Keratinocyte (primary cell): ENCODE measurements at regions not wholly inside any gene's neighbourhood (a gene's known extent, or its start where the extent isn't known, plus 50 kb on each side); places are given as distances from the start of the nearest gene placed in this dataset.

Source experiments
- DNase-seq: peaks from one replicate; pipeline ENCODE4 v3.0.0-alpha.2; 2011; ENCODE audit warnings: low read depth, missing footprints, low spot score
- FAIRE-seq: peaks from 2 replicates; lab custom pipeline; 2011; peaks lifted over from hg19 to GRCh38; lab: Jason Lieb, UNC
- H2AFZ ChIP-seq: 2 replicates; pipeline ENCODE4 v1.6.0; 2012; ENCODE audit warnings: low read length, control low read depth, inconsistent platforms; ENCODE audit not compliant: control insufficient read depth
- H3K27ac ChIP-seq: 2 replicates; pipeline ENCODE4 v1.5.1; 2011; ENCODE audit warnings: low read length; ENCODE audit not compliant: control insufficient read depth, insufficient read depth
- H3K27me3 ChIP-seq: 3 replicates; pipeline ENCODE4 v1.6.0; 2011; ENCODE audit warnings: low read length; ENCODE audit not compliant: control insufficient read depth, insufficient read depth; ENCODE audit errors: extremely low read depth
- H3K36me3 ChIP-seq, 2 experiments: 2 replicates in 1 of 2; 3 replicates in 1 of 2; pipeline ENCODE4 v1.5.1; 2011; ENCODE audit warnings: low read length in 2 of 2, mild to moderate bottlenecking in 1 of 2; ENCODE audit not compliant: control insufficient read depth in 2 of 2, insufficient read depth in 2 of 2; ENCODE audit errors: extremely low read depth in 1 of 2
- H3K4me1 ChIP-seq: 3 replicates; pipeline ENCODE4 v1.5.1; 2011; ENCODE audit warnings: low read length; ENCODE audit not compliant: control insufficient read depth, insufficient read depth; ENCODE audit errors: extremely low read depth
- H3K4me2 ChIP-seq: 3 replicates; pipeline ENCODE4 v1.6.0; 2011; ENCODE audit warnings: low read depth, low read length; ENCODE audit not compliant: control insufficient read depth, insufficient read depth; ENCODE audit errors: extremely low read depth
- H3K4me3 ChIP-seq, 3 experiments: fragments of 200-600 bp in 1 of 3; sonication (generic) in 1 of 3; 2 replicates in 2 of 3; 3 replicates in 1 of 3; pipeline ENCODE4 v1.5.1; 2011 to 2016; ENCODE audit warnings: low read length in 3 of 3, mild to moderate bottlenecking in 3 of 3, control low read depth in 2 of 3, inconsistent platforms in 1 of 3, low read depth in 1 of 3, mixed read lengths in 1 of 3, mixed run types in 1 of 3, moderate library complexity in 1 of 3; ENCODE audit not compliant: control insufficient read depth in 2 of 3, insufficient read depth in 2 of 3; ENCODE audit errors: extremely low read depth in 1 of 3
- H3K79me2 ChIP-seq: 2 replicates; pipeline ENCODE4 v1.6.0; 2012; ENCODE audit warnings: low read length; ENCODE audit not compliant: control insufficient read depth, insufficient read depth
- H3K9ac ChIP-seq: 3 replicates; pipeline ENCODE4 v1.6.0; 2011; ENCODE audit warnings: low read length; ENCODE audit not compliant: control insufficient read depth, insufficient read depth; ENCODE audit errors: extremely low read depth
- H3K9me1 ChIP-seq: 3 replicates; pipeline ENCODE4 v1.6.0; 2011; ENCODE audit warnings: low read length; ENCODE audit not compliant: control insufficient read depth, insufficient read depth; ENCODE audit errors: extremely low read depth
- H3K9me3 ChIP-seq: 2 replicates; pipeline ENCODE4 v1.5.1; 2012; ENCODE audit warnings: low read depth, low read length; ENCODE audit not compliant: control insufficient read depth
- H4K20me1 ChIP-seq: 3 replicates; pipeline ENCODE4 v1.6.0; 2011; ENCODE audit warnings: low read length; ENCODE audit not compliant: control insufficient read depth, insufficient read depth; ENCODE audit errors: extremely low read depth
- EZH2 ChIP-seq: IDR thresholded peaks from one replicate; pipeline ENCODE4 v1.6.1; 2012; ENCODE audit warnings: inconsistent platforms, mild to moderate bottlenecking, low read length, moderate library complexity
- dilution Hi-C: fragments of 300-500 bp; cut with MboI; formaldehyde crosslinking; loops from one replicate; pipeline ENCODE4 v1.7.0; 2020; ENCODE audit warnings: low sequenced_read_pairs; ENCODE audit not compliant: extremely low pct_ligation_motif_present
- TF ChIP-seq, protein P1 (sequence below), 3 experiments: IDR thresholded peaks in 1 of 3; conservative IDR thresholded peaks in 1 of 3; optimal IDR thresholded peaks in 1 of 3; 2 replicates in 2 of 3; 3 replicates in 1 of 3; pipeline versions ENCODE3 to v1.5.1; 2011; ENCODE audit warnings: low read length in 3 of 3, mild to moderate bottlenecking in 3 of 3, moderate library complexity in 2 of 3, control low read depth in 1 of 3, inconsistent platforms in 1 of 3; ENCODE audit not compliant: insufficient read depth in 2 of 3; ENCODE audit errors: extremely low read depth in 1 of 3

DNA sequence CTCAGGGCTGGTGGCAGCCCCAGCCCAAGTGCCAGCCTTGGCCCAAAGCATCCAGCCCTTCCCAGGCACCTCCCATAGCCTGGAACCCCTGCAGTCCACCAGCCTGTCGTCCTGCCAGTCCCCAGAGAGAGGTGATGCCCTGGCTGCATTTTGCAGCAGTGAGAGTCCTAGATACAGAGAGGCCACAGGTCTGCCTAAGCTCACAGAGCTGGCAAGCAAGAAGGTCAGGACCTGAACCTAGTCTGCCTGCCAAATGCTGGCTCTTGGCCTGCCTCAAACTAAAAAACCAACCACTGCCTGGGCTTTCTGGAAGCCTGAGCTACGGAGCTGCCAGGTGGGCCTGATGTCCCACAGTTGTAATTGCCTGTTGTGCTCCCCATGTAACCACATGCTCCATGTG lies 164.9 kb downstream of the PHETA1 start:
- Histone ChIP-seq H3K27me3 (peaks cover 53% of the 10 kb centered on the region), H3K27ac (no peak overlapping the region), H3K4me3 (no peak overlapping the region), H3K4me2 (no peak overlapping the region), H3K79me2 (no peaks in the 10 kb centered on the region), H3K9me3 (no peaks in the 10 kb centered on the region), H3K9ac (no peak overlapping the region), H3K36me3 (no peaks in the 10 kb centered on the region), H4K20me1 (no peaks in the 10 kb centered on the region), H3K4me1 (no peaks in the 10 kb centered on the region), H2AFZ (no peak overlapping the region), H3K9me1 (no peaks in the 10 kb centered on the region)
- FAIRE-seq (no peak), DNase-seq (no peak)
- dilution Hi-C loops = no loop called here
- TF ChIP-seq, protein P1, sequence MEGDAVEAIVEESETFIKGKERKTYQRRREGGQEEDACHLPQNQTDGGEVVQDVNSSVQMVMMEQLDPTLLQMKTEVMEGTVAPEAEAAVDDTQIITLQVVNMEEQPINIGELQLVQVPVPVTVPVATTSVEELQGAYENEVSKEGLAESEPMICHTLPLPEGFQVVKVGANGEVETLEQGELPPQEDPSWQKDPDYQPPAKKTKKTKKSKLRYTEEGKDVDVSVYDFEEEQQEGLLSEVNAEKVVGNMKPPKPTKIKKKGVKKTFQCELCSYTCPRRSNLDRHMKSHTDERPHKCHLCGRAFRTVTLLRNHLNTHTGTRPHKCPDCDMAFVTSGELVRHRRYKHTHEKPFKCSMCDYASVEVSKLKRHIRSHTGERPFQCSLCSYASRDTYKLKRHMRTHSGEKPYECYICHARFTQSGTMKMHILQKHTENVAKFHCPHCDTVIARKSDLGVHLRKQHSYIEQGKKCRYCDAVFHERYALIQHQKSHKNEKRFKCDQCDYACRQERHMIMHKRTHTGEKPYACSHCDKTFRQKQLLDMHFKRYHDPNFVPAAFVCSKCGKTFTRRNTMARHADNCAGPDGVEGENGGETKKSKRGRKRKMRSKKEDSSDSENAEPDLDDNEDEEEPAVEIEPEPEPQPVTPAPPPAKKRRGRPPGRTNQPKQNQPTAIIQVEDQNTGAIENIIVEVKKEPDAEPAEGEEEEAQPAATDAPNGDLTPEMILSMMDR (optimal IDR thresholded peaks at IDR 0.05 in 1 of 3, IDR thresholded peaks at IDR 0.05 in 1 of 3, conservative IDR thresholded peaks at IDR 0.05 in 1 of 3; ENCODE audit: extremely low read depth in 1 of 3, insufficient read depth in 2 of 3, low read length in 3 of 3) = no peak
- TF ChIP-seq EZH2 = no peak

DNA sequence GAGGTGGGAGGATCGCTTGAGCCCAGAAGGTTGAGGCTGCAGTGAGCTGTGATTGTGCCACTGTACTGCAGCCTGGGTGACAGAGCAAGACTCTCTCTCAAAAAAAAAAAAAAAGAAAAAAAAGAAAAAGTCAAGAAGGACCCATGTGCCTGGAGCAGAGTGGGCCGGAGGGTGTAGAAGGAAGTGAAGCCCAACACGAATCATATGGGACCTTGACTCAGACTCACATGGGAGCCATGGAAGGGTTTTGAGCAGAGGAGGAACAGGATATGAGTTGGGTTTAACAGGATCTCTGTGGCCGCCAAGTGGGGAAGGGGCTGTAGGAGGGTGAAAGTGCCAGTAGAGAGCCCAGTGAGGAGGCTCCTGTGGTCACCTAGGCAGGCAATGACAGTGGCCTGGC lies 165.4 kb downstream of the PHETA1 start:
- peaks cover 53% of the 10 kb centered on the region for H3K27me3 ChIP-seq

More for the DNA sequence above, 165.4 kb downstream of the PHETA1 start:
- dilution Hi-C loops = no loop called here
- H3K9me3 ChIP-seq = no peaks in the 10 kb centered on the region
- no peaks in the 10 kb centered on the region for H3K9me1 ChIP-seq
- no peak for DNase-seq
- H3K4me2 ChIP-seq = no peak overlapping the region
- FAIRE-seq = no peak
- no peak overlapping the region for H3K9ac ChIP-seq
- H3K36me3 ChIP-seq = no peaks in the 10 kb centered on the region
- no peaks in the 10 kb centered on the region for H3K4me1 ChIP-seq
- H4K20me1 ChIP-seq = no peaks in the 10 kb centered on the region
- no peak overlapping the region for H2AFZ ChIP-seq
- no peak for TF ChIP-seq EZH2
- TF ChIP-seq, protein P1 (optimal IDR thresholded peaks at IDR 0.05 in 1 of 3, IDR thresholded peaks at IDR 0.05 in 1 of 3, conservative IDR thresholded peaks at IDR 0.05 in 1 of 3; ENCODE audit: extremely low read depth in 1 of 3, insufficient read depth in 2 of 3, low read length in 3 of 3) = no peak
- no peaks in the 10 kb centered on the region for H3K79me2 ChIP-seq
- H3K4me3 ChIP-seq = no peak overlapping the region
- no peak overlapping the region for H3K27ac ChIP-seq
